GM12874 (cell line): ENCODE measurements at regions not wholly inside any gene's neighbourhood (a gene's known extent, or its start where the extent isn't known, plus 50 kb on each side); places are given as distances from the start of the nearest gene placed in this dataset.

Experiments used
- CTCF ChIP-seq: IDR thresholded peaks from 2 replicates; pipeline ENCODE4 v1.5.1; 2011; ENCODE audit warnings: low read depth, mild to moderate bottlenecking, control low read depth, low read length, moderate library complexity; ENCODE audit not compliant: insufficient read depth

DNA sequence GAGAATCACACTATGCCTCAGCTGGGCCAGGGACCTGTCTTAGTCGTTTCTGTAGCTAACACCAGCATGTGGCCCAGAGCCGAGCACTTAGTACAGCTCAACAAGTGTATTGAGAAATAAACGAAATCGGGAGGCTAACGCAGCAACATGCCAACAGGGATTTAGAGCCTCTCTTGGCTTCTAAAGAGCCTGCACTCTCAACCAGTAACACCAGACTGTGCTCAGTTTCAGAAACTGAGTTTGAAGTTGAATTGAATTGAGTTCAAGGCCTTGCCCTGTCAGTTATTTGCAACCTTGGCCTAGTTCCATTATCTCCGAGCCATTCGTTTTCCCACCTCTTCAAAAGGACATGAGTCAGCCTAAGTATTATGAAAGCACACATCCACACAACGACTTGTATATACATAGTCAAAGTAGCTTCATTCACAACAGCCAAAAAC lies 71.3 kb upstream of the LDB2 start:
- TF ChIP-seq CTCF, result no peak

GRCh38 chr4:16967722-16968121 lies 69.3 kb upstream of the LDB2 start:
- no peak for TF ChIP-seq CTCF

GRCh38 chr4:16959305-16959704 lies 60.9 kb upstream of the LDB2 start:
- no peak for TF ChIP-seq CTCF

- TF ChIP-seq CTCF, result no peak
These were observed 54.6 kb upstream of the LDB2 start for GRCh38 chr4:16952896-16953630.

DNA sequence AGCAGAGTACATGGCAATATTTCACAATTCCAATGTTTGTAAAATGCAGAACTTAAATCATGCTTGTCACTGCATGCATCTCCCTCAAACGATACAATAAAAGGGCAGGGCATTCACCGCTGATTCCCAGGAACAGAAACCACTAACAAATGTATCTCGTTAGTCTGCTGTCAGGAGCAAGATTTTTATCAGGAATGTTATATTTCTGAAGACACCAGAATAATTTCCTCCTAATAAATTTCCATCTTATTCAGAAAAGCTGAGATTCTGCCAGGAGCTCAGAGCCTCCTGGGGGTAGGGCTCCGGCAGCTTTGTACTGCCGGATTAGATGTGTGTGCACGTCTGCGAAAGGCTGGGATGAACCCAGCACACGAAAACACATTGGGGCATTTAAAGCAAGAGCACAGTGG lies 54.0 kb upstream of the LDB2 start:
- no peak for TF ChIP-seq CTCF
